ENCODE measurements at regions not wholly inside any gene's neighbourhood (a gene's known extent, or its start where the extent isn't known, plus 50 kb on each side); places are given as distances from the start of the nearest gene placed in this dataset.

DNA sequence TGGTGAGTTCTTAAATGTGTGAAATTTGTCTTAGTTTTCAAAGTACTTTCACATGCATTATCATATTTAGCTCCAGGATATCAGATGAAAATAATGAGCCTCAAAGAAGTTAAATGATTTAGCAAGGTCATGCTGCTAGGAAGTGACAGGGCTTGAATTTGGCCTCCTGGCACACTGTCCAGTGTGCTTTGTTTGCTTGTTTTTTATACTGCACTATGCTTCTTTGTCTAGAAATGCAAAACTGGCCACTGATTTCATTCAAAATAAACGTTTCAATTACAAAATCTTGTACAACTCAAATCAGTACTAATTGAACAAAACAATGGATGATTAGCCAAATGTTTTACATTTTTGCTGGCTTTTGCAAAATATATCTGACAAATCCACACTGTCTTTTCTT, 583.3 kb upstream of the CBLB start:
- no peak for TF ChIP-seq TAF1 (IDR thresholded peaks at IDR 0.05; ENCODE audit: borderline replicate concordance, low read depth, low read length)
- TF ChIP-seq POLR2AphosphoS5 (IDR thresholded peaks at IDR 0.05; ENCODE audit: low read depth, low read length), result no peak
- no peak for TF ChIP-seq POLR2A (IDR thresholded peaks at IDR 0.05; ENCODE audit: low read depth, low read length)

Measured in GM12892 (cell line).